Gastrocnemius medialis (tissue), 4 donors: ENCODE measurements at regions not wholly inside any gene's neighbourhood (a gene's known extent, or its start where the extent isn't known, plus 50 kb on each side); places are given as distances from the start of the nearest gene placed in this dataset.

Experiments
- POLR2A ChIP-seq, 2 donors: fragments of 450-650 bp; IDR thresholded peaks; one replicate each; pipeline ENCODE4 v1.6.1; 2017; ENCODE audit warnings: antibody characterized with exemption in 2 of 2, mild to moderate bottlenecking in 2 of 2, moderate library complexity in 2 of 2
- TF ChIP-seq, protein P1 (sequence below), 5 experiments: fragments of 450-650 bp in 3 of 5; fragments of 200-600 bp in 2 of 5; sonication (generic) in 2 of 5; IDR thresholded peaks in 4 of 5; conservative IDR thresholded peaks in 1 of 5; 1 replicate in 4 of 5; 2 replicates in 1 of 5; pipeline ENCODE4 v1.5.1; 2016 to 2019; ENCODE audit warnings: antibody characterized with exemption in 5 of 5, mild to moderate bottlenecking in 3 of 5, moderate library complexity in 3 of 5

DNA sequence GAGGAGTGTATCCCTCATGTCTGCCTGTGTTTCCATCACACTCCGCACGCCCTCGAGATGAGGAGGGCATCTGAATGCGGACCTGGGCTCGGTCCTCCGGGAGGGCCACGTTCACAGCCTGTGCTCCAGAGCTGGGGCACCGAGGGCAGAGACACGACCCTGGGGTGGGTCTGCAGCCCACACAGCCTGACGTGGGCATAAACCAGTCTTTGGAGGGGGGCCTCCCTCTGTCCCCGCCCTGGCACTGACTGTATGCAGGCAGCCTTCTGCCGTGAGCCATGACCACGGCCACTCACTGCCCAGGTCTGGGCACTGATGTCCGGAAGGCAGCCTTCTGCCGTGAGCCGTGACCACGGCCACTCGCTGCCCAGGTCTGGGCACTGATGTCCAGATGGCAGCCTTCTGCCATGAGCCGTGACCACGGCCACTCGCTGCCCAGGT lies 1425.1 kb downstream of the BRD1 start:
- TF ChIP-seq, protein P1, sequence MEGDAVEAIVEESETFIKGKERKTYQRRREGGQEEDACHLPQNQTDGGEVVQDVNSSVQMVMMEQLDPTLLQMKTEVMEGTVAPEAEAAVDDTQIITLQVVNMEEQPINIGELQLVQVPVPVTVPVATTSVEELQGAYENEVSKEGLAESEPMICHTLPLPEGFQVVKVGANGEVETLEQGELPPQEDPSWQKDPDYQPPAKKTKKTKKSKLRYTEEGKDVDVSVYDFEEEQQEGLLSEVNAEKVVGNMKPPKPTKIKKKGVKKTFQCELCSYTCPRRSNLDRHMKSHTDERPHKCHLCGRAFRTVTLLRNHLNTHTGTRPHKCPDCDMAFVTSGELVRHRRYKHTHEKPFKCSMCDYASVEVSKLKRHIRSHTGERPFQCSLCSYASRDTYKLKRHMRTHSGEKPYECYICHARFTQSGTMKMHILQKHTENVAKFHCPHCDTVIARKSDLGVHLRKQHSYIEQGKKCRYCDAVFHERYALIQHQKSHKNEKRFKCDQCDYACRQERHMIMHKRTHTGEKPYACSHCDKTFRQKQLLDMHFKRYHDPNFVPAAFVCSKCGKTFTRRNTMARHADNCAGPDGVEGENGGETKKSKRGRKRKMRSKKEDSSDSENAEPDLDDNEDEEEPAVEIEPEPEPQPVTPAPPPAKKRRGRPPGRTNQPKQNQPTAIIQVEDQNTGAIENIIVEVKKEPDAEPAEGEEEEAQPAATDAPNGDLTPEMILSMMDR (IDR thresholded peaks at IDR 0.05 in 4 of 5, conservative IDR thresholded peaks at IDR 0.05 in 1 of 5): no peak
- TF ChIP-seq POLR2A (IDR thresholded peaks at IDR 0.05): no peak
